Effector CD8-positive, alpha-beta T cell (primary cell): ENCODE measurements at regions not wholly inside any gene's neighbourhood (a gene's known extent, or its start where the extent isn't known, plus 50 kb on each side); places are given as distances from the start of the nearest gene placed in this dataset.

Experiments
- DNase-seq: peaks from one replicate; lab custom pipeline; 2025; lab: John Stamatoyannopoulos, UW

GRCh38 chr9:107118863-107119624, 164.0 kb upstream of the RAD23B start:
- no peak for DNase-seq

GRCh38 chr9:107119735-107120134, 163.3 kb upstream of the RAD23B start:
- DNase-seq = no peak

GRCh38 chr9:107123389-107123788, 159.7 kb upstream of the RAD23B start:
- DNase-seq = no peak

- no peak for DNase-seq
Observed at GRCh38 chr9:107127608-107128007, 155.5 kb upstream of the RAD23B start.

- no peak for DNase-seq
Observed at GRCh38 chr9:107131108-107131799, 151.8 kb upstream of the RAD23B start.

GRCh38 chr9:107136296-107136695, 146.8 kb upstream of the RAD23B start:
- no peak for DNase-seq

GRCh38 chr9:107137495-107138202, 145.4 kb upstream of the RAD23B start:
- DNase-seq = no peak

- DNase-seq = no peak
Observed at GRCh38 chr9:107138261-107138992, 144.7 kb upstream of the RAD23B start.

GRCh38 chr9:107141967-107142366, 141.1 kb upstream of the RAD23B start:
- DNase-seq = no peak

GRCh38 chr9:107142430-107142829, 140.6 kb upstream of the RAD23B start:
- DNase-seq = no peak

GRCh38 chr9:107142896-107143603, 140.0 kb upstream of the RAD23B start:
- DNase-seq = no peak

GRCh38 chr9:107144475-107144874, 138.6 kb upstream of the RAD23B start:
- DNase-seq = no peak

- DNase-seq = no peak
Observed at GRCh38 chr9:107147134-107147533, 135.9 kb upstream of the RAD23B start.

GRCh38 chr9:107148216-107148615, 134.9 kb upstream of the RAD23B start:
- DNase-seq = no peak

GRCh38 chr9:107149756-107150155, 133.3 kb upstream of the RAD23B start:
- no peak for DNase-seq

- no peak for DNase-seq
Observed at GRCh38 chr9:107153336-107153735, 129.7 kb upstream of the RAD23B start.

- no peak for DNase-seq
Observed at GRCh38 chr9:107154291-107154690, 128.8 kb upstream of the RAD23B start.

GRCh38 chr9:107154766-107155165, 128.3 kb upstream of the RAD23B start:
- no peak for DNase-seq

- no peak for DNase-seq
Observed at GRCh38 chr9:107155244-107155817, 127.7 kb upstream of the RAD23B start.

GRCh38 chr9:107158321-107158720, 124.8 kb upstream of the RAD23B start:
- DNase-seq = no peak

- DNase-seq = no peak
Observed at GRCh38 chr9:107161338-107161737, 121.7 kb upstream of the RAD23B start.
